ENCODE measurements at regions not wholly inside any gene's neighbourhood (a gene's known extent, or its start where the extent isn't known, plus 50 kb on each side); places are given as distances from the start of the nearest gene placed in this dataset.

- DNase-seq: no peak
Measured at GRCh38 chr3:59280113-59280512, 230.3 kb upstream of the CFAP20DC start.

- DNase-seq: no peak
Measured at GRCh38 chr3:59277816-59278215, 228.0 kb upstream of the CFAP20DC start.

- no peak for DNase-seq
Measured at GRCh38 chr3:59277201-59277600, 227.4 kb upstream of the CFAP20DC start.

- DNase-seq: no peak
Measured at GRCh38 chr3:59273976-59274375, 224.2 kb upstream of the CFAP20DC start.

- DNase-seq: no peak
Measured at GRCh38 chr3:59271971-59272370, 222.1 kb upstream of the CFAP20DC start.

- no peak for DNase-seq
Measured at GRCh38 chr3:59270921-59271320, 221.1 kb upstream of the CFAP20DC start.

GRCh38 chr3:59270209-59270608, 220.4 kb upstream of the CFAP20DC start:
- no peak for DNase-seq

GRCh38 chr3:59268170-59268569, 218.3 kb upstream of the CFAP20DC start:
- DNase-seq: no peak

- no peak for DNase-seq
Measured at GRCh38 chr3:59267021-59267420, 217.2 kb upstream of the CFAP20DC start.

GRCh38 chr3:59266551-59266950, 216.7 kb upstream of the CFAP20DC start:
- no peak for DNase-seq

- DNase-seq: no peak
Measured at GRCh38 chr3:59265566-59265965, 215.7 kb upstream of the CFAP20DC start.

- no peak for DNase-seq
Measured at GRCh38 chr3:59264366-59264765, 214.5 kb upstream of the CFAP20DC start.

- DNase-seq: no peak
Measured at GRCh38 chr3:59263152-59263551, 213.3 kb upstream of the CFAP20DC start.

- DNase-seq: no peak
Measured at GRCh38 chr3:59262076-59262498, 212.3 kb upstream of the CFAP20DC start.

GRCh38 chr3:59261009-59261408, 211.2 kb upstream of the CFAP20DC start:
- DNase-seq: no peak

- no peak for DNase-seq
Measured at GRCh38 chr3:59258550-59259260, 208.9 kb upstream of the CFAP20DC start.

GRCh38 chr3:59257506-59257905, 207.7 kb upstream of the CFAP20DC start:
- no peak for DNase-seq

GRCh38 chr3:59256230-59256629, 206.4 kb upstream of the CFAP20DC start:
- no peak for DNase-seq

- DNase-seq: no peak
Measured at GRCh38 chr3:59254976-59255375, 205.2 kb upstream of the CFAP20DC start.

GRCh38 chr3:59254433-59254832, 204.6 kb upstream of the CFAP20DC start:
- DNase-seq: no peak

- DNase-seq: no peak
Measured at GRCh38 chr3:59253523-59253922, 203.7 kb upstream of the CFAP20DC start.

- no peak for DNase-seq
Measured at GRCh38 chr3:59251869-59252268, 202.0 kb upstream of the CFAP20DC start.

GRCh38 chr3:59250600-59250999, 200.8 kb upstream of the CFAP20DC start:
- no peak for DNase-seq

GRCh38 chr3:59249698-59250361, 200.0 kb upstream of the CFAP20DC start:
- DNase-seq: no peak

GRCh38 chr3:59249004-59249403, 199.2 kb upstream of the CFAP20DC start:
- DNase-seq: no peak
